ENCODE measurements at regions not wholly inside any gene's neighbourhood (a gene's known extent, or its start where the extent isn't known, plus 50 kb on each side); places are given as distances from the start of the nearest gene placed in this dataset.

DNA sequence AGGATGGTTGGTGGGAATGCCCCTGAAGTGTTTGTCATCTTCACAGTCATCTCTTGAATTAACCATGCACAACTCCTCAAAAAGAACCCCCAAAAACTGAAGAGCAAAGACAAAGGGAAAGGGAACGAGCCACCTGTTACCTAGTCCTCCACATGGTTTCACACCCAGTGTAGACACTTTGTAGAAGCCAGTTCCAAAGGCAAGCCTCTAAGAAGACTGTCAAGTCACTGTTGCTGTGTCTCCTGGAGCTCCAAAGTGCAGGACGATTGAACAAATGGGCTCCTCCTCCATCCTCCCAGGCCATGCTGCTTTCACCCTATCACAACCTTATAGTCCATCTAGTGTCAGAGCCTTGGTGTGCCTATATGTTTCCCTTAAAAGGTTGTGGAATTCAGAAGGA, 277.6 kb upstream of the PRDM1 start:
- TF ChIP-seq, protein P1, sequence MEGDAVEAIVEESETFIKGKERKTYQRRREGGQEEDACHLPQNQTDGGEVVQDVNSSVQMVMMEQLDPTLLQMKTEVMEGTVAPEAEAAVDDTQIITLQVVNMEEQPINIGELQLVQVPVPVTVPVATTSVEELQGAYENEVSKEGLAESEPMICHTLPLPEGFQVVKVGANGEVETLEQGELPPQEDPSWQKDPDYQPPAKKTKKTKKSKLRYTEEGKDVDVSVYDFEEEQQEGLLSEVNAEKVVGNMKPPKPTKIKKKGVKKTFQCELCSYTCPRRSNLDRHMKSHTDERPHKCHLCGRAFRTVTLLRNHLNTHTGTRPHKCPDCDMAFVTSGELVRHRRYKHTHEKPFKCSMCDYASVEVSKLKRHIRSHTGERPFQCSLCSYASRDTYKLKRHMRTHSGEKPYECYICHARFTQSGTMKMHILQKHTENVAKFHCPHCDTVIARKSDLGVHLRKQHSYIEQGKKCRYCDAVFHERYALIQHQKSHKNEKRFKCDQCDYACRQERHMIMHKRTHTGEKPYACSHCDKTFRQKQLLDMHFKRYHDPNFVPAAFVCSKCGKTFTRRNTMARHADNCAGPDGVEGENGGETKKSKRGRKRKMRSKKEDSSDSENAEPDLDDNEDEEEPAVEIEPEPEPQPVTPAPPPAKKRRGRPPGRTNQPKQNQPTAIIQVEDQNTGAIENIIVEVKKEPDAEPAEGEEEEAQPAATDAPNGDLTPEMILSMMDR (IDR thresholded peaks at IDR 0.05) = no peak
- TF ChIP-seq POLR2A (IDR thresholded peaks at IDR 0.05) = no peak

All from testis (tissue), 2 donors.